ENCODE measurements at regions not wholly inside any gene's neighbourhood (a gene's known extent, or its start where the extent isn't known, plus 50 kb on each side); places are given as distances from the start of the nearest gene placed in this dataset.

DNA sequence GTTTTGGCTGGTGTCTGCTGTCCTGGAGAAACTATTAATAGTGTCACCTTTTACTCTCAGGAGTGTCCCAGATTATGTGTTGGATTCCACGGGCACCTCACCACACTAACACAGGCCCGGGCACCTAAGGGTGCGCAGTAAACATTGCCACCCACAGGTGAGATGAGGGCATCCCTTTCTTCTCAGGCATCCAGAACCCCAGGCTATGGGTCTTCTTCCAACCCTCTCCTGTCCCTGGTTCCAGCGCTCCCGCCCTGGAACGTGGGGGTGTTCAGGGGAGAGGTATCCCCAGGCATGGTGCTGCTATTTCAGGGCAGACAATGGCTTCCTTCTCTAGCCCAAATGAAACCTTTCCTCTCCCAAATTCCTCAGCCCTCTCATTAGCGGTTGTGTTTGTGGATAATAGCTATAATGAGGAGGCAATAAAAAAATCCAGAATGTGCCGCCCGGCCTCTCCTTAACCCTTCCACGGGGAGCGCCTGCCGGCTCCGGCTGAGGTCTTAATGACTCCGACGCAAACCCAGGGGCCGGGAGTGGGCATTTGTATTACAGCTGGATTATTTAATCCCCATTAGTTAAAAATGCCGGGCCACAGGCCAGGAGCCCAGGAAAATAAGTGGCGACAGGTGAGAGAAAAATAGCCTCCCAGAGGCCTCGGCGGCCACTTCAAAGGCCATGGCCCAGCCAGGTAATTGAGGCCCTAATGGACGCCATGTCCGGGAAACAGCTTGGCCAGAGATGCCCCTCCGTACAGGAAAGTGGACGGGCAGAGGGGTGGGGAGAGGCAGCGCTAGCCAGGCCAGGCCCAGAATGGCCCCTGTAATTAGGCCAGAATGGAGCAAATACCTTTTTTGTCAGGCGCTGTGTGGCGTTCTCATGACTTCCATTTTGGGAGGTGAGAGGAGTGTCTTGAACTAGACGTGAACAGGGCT, 102.8 kb downstream of the IRX5 start:
- TF ChIP-seq POLR2AphosphoS5 (IDR thresholded peaks at IDR 0.05; ENCODE audit: borderline replicate concordance, low read depth, low read length), result no peak
- no peak for TF ChIP-seq EZH2 (IDR thresholded peaks at IDR 0.05)
